ENCODE measurements at regions not wholly inside any gene's neighbourhood (a gene's known extent, or its start where the extent isn't known, plus 50 kb on each side); places are given as distances from the start of the nearest gene placed in this dataset.

DNA sequence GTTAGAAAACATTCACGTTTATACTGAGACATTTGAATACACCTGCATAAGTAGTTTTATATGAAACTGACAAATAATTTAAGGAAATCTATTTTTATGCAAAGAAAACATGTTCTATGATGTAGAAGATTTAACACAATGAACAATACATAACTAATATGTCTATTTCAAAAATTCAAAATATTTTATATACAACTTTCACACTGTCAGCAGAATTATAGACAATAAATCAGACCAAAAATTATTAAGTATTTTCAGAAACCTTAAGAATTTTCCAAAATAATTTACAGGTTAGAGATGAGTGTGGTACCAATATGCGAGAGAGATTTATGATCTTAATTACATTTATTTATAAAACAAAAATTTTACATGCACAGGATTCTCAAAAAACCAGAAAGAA, 1561.0 kb upstream of the ZEB2 start:
- no peak for DNase-seq

DNA sequence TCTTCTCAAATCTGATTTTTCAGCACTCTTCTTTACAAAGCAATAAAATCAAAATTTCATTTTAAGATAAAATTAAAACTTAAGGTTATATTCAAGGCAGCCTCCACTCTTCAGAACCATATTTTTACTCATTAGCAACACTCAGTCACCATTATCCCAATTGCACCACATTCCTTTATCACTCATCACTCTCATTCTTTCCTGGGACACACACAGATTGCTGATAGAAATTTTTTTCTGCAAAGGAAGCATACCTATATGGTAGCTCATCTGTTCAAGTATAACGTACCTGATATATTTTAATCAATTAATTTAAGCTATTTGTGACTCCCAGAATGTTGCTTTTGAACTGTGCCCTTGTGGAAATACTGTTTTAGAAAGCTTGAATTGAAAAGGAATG, 1559.3 kb upstream of the ZEB2 start:
- peak; percentile 54 for DNase-seq

DNA sequence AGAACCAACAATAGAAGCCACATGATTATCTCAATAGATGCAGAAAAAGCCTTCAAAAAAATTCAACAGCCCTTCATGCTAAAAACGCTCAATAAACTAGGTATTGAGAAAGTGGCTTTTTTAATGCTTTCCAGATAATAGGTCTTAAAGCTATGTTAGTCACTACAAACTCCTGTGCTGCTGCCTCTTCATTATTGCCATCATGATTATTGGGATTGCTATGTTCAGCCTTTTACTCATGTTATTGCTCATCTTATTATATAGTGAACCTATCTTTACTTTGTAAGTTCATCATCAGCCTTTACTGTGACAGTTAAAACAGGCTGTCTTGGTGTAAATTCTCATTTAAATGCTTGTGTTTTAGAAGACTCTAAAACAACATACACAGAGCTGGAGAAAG, 1557.2 kb upstream of the ZEB2 start:
- DNase-seq = peak; percentile 9

DNA sequence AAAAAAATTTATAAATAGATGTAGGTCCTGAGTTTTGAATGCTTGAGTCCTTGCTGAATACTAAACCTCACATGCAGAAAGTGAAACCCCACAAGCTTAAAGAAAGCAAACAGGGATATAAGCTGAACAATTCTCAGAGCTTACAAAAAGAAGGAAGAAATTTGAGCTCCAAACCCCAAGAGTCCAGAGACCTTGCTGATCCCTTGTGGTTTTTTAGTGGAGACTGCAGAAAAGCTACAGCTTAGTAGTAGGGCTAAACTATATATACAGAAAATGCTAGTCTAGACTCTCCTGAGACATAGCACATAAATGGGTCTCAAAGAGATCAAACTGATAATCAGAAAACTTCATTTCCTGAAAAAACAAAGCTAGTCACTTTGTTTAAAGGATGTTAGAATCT, 1548.1 kb upstream of the ZEB2 start:
- no peak for DNase-seq

DNA sequence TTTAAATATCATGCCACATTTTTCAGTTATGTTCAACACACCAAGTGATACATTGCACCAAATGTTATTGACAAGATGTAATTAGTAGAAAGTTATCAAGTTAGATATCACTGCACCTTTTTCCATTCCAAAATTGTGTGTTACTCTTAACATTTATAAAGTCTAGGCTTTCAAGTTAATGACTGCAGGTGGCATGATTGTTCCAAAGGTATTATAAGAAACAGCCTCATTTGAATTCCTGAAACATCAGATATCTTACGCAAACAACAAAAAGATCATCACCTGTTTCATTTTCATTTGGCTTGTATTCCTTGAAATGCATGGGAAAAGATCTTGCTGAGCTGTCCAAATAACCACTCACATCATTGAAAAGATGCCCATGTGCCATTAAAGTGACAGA, 1528.2 kb upstream of the ZEB2 start:
- DNase-seq = no peak

DNA sequence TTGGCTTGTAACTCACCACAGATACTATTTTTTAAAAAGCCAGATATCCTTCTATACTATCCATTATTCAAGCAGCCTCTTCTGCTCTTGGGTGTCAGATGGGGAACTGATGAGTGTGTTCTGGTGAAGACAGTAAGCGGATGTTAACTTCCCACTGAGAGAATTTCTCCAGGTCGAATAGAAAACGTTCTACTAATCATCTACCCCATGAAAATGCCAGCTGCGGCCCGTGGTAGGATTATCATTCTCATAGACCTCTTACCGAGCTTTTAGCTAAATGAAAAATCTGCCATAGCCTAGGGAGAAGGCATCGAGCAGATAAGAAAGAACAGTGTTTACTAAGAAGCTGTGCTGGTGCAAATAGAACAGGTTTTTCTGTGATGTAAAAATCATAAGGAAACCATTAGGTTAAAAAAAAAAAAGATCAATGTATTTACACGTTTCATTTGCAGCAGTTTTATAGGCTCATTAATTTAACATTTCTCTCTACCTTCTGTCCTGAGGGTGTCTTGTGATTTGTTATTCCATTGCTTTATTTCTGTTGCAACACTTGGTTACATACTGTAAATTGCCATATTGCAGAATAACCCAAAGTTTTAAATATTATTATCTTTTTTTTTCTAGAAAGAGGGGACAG, 1521.5 kb upstream of the ZEB2 start:
- no peak for DNase-seq

DNA sequence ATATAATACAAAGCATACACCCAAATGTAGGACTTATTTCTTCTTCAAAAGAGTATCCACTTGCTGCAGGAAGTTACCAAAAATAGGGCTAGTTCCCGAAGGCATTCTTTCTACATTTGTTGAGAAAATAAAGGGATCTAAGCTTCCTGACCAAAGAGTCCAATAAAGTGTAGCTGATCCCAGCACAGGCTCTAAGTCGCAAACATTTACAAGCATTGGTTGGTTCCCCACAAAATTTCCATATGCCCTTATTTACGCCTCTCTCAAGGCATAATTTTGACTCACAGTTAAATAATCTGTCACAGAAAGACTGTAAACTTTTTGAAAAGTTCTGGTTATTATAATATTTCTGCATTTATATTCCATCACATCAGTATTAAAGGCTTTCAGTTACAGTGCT, 1520.1 kb upstream of the ZEB2 start:
- DNase-seq = no peak

DNA sequence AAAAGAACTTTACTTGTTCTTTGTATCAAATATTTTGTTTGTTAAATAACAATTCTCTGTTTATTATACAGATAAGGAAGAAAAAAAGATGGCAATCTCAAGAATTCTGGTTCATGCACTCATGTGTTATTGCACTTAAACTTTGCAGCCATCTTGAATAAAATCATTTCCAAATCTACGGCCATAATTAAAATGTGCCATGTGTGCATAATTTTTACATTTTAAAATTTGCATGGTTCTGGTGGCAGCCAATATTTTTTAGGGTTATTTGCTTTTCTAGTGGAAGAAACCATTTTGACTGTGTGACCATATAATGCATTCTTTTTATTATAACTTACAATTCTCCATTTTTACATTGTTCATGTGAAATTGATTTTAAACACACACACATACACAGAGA, 1518.1 kb upstream of the ZEB2 start:
- no peak for DNase-seq

DNA sequence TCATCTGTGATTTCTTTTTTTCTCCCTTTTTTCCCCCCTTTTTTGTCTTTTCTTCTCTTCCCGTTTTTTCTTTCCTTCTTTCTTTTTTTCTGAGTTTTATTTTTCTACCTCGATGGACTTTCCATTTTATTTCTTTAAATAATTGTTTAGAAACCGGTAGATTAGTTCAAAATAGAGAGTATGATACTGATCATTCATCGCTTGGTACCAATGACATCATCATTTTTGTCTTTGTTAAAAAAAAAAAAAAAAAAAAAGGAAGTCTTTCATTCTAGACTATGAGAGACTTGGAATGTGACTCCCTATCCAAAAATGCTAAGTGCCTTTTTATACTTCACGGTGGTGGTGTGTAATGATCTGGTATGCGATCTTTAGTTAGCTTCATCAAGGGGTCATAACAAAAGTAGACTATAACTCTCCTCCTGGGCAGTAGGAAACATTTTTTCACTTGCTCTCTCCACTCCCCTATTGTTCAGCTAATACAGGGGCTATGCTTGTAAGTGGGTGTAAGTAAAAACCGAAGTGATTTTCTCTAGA, 1517.5 kb upstream of the ZEB2 start:
- DNase-seq = peak; percentile 61

DNA sequence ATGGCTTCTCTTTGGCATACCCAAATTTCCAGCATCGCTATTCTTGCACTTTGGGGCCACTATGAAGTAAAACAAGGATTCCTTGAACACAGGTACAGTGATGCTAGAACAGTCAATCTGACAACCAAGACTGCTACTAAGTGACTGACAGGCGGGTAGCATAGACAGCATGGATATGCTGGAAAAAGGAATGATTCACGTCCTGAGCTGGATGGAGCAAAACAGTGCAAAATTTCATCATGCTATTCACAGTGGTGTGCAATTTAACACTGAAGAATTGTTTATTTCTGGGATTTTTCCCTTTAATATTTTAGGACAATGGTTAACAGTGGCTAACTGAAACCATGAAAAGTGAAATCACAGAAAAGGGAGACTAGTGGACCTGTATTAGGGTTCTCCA, 1511.2 kb upstream of the ZEB2 start:
- DNase-seq = peak; percentile 52

DNA sequence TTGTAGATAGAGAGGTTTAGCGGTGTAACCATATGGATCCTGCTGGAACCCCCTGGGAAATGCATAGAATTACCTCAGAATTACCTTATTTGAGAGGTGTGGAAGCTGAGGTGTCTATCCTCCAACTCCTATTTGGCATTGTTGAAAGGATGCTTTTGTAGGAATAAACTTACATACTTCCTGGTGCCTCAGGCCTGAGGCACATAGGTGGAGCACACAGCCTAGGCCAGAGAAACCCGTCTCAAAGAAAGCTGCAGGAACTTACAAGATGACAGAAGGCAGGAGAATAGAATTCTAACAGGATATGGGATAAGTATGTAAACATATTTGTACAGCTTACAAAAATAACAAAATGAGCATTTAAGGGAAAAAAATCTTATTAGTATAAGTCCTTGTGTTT, 1507.2 kb upstream of the ZEB2 start:
- no peak for DNase-seq

DNA sequence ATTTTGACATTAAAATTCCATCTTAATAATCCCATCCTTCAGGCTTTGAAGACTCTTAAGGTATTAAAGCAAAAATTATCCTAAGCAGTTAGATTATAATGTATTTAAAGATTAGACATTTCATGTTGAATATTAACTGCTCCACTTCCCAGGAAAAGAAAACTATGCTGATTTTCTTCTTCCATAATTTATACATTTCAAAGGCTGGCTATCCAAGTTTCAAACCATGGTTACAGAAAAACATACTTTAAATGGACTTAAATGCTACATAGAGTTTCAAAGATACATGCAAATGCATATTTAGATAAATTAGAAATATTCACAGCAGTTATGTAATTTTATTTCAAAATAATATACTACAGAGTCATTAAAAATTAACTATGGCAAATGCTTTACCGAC, 1505.6 kb upstream of the ZEB2 start:
- no peak for DNase-seq

DNA sequence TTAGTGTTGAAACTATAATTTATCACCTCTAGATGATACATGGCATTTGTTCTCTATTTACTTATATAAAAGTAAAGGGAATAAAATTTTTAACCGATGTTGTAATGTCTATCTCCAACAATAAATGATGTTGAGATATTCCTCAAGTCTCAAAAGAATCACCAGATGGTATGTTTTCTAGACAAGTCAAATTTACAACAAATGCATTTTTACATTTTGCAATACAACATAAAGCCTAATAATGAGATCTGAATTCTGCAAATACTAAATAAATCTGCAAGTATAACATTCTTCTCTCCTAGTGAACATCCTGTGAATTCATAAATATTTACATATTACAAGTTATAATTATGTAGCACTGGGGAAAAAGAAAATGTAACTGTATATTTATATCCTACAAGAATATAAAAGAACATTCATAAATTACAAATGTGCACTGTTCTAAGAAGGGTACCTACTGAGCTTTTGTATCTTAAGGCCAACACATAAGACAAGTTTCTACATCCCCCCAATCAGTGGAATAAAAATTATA, 1504.4 kb upstream of the ZEB2 start:
- DNase-seq = no peak

DNA sequence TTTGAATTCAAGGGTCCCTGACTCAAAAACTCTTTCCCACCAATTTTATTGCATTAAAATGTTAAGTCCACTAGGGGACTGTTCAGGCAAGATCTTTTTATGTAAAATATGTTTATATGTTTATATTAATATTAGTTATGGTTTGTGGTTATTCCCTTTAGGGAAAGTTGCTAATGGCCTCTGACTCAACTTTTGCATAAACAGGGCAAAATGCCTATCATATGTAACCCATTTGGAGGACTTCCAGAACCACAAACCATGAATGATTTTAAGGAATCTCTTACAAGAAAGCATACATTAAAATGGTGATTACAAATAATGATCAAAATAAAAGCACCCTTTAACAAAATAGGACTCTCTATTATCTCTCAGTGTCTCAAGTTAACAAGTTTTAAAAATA, 1484.5 kb upstream of the ZEB2 start:
- peak; percentile 79 for DNase-seq

DNA sequence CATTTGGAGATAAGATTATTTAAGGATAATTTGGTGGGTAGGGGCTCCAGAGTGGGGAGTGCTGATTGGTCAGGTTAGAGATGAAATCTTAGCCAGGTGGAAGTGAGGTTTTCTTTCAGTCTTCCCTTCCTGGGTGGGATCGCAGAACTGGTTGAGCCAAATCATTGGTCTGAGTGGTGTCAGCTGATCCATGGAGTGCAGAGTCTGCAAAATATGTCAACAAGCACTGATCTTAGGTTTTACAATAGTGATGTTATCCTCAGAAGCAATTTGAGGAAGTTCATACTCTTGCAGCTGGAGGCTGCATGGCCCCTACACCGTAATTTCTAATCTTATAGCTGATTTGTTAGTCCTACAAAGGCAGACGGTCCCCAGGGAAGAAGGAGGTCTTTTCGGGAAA, 1483.4 kb upstream of the ZEB2 start:
- DNase-seq = no peak

DNA sequence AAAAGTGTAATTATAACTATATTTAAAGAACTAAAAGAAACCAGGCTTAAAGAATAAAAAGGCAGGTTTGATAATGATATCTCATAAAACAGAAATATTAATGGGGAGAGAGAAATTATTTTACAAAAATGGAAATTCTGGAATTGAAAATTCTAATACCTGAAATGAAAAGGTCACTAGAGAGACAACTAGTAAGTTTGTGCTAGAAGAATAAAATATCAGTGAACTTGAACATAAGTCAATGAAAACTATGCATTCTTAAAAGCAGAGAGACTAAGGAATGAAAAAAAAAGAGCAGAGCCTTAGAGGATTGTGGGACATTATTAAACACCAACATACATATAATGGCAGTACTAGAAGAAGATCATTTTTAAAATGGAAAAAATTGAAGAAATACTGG, 1475.0 kb upstream of the ZEB2 start:
- no peak for DNase-seq

DNA sequence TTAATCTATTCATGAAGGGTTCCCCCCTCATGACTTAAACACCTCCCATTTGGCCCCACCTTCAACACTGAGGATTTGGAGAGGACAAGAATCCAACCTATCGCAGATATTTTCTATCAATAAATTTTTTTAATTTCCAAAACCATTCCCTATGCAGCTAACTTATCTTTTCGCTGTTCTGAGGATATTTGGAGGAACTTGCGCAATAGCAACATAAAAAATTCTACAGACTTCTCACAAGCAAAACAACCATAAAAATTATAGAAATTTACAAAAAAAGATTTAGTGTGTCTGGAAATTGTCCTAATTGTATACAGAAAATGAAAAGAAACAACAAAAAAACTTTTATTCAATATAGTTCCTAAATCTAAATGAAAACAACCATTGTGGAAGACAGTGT, 1472.7 kb upstream of the ZEB2 start:
- DNase-seq = no peak

DNA sequence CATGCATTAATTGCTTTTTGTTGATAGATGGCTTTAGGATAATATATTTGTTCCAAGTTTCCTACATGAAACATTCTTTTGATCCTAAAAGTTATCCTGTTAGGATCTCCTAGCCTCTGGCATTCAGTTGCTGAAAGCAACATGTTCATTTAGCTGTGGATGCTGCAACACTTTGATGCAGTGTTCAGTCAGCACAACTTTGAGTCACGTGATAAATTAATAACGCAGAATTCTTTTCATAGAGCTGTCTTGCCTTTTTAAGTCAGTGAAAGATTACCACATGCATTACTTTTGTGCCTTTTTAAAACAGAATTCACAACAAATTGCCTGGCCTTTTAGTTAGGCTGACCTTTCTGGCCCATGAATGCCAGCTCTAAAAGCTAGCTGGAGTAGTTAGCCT, 1467.9 kb upstream of the ZEB2 start:
- DNase-seq = no peak

DNA sequence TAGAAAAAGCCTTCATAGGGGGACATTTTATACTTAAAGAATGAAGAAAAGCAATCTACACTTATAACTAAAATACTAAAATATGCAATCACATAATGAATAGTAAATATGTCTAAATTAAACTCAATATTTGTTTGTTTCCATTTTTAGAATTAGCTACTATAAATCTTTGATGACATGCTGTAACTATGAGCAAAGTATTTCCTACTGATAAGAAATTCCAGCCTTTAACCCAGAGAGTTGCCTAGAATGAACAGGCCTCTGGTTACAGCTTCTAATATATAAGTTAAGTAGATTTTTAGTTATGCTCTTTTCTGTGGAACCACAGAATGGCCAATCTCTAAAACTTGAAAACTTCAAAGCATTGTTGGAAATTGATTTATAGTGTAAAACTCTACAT, 1465.6 kb upstream of the ZEB2 start:
- no peak for DNase-seq

DNA sequence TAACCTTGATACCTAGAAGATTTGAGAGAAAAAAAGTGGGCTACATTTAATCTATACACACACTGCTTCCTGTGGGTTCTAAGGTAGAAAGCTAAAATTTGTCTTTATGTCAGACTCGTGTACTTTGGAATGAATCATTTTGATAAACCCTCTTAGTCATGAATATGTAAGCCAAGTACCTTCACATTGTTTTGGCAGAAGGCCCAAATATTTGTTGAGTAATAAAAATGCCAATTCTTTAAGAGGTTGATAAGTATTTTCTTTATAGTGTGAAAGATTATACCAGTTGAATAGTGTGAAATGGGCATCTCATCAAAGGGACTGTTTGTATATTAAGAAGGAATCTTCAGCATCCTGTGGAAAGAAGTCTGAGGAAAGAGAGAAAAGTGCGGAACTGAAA, 1464.7 kb upstream of the ZEB2 start:
- DNase-seq = peak; percentile 78

DNA sequence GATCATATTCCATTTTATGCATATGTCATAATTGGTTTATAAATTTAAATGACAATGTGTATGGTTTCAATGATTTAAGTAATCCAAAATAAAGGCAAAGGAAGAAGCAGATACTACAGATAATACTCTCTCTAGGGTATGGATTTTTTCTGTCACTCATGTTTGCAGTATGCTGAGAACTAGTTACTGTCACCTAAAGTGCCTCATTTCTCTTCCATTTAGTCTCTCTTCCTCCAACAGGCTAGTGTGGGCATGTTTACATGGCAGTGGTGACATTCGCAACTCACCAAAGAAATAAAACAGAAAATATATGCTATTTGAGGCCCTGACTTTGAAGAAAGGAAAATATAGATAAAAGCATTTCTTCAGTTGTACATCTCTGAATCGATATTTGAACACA, 1460.4 kb upstream of the ZEB2 start:
- no peak for DNase-seq

DNA sequence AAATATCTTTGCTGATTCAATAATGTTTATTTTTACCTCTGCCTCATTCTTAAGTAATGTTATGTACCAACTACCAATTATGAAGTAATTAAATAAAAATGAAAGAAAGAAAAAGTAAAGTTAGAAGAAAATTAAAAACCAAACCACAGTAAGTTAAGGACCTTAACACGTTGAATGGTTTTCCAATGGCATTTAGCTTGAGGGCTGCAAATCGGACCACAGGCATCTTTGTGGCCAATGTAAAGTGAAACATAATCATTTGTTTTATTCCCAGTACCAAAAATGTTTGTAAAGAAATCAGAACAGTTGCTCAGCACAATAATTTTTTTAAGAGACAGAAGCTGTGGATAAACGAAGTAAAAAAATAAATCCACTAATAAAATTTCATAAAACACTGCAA, 1455.5 kb upstream of the ZEB2 start:
- no peak for DNase-seq

DNA sequence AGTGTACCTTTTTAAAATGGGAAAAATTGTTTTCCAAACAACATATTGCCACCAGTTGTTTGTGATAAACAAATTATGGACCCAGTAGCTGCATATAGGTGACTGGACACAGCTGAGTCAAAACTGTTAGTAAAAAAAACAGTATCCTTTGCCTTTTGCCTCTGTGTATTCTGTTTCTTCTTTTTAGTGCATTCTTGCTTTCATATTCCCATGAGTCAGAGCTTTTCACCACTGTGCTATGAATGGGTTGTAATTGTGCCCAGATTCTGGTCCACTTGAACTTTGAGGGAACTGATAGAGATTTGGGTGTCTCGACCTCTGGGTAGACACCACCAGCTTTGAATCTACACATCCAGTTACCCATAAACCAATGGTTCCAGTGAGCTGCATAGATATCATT, 1441.9 kb upstream of the ZEB2 start:
- DNase-seq = peak; percentile 9

DNA sequence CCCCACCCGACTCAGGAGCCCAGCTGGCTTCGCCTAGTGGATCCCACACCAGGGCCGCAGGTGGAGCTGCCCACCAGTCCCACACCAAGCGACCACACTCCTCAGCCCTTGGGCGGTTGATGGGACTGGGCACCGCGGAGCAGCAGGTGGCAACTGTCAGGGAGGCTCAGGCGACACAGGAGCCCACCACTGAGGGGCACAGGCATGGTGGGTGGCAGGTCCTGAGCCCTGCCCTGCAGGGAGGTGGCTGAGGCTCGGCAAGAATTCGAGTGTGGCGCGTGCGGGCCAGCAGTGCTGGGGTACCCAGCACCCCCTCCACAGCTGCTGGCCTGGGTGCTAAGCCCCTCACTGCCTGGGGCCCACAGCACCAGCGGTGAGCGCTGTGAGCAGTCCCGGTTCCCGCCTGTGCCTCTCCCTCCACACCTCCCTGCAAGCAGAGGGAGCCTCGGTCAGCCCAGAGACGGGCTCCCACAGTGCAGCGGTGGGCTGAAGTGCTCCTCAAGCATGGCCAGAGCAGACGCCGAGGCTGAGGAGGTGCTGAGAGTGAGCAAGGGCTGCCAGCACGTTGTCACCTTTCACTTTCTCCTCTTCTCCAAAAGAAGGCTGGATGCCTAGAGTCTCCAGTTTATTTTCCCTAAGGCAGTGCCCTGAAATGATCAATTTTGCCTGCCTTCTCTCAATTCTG, 1440.7 kb upstream of the ZEB2 start:
- no peak for DNase-seq
